ENCODE measurements at regions not wholly inside any gene's neighbourhood (a gene's known extent, or its start where the extent isn't known, plus 50 kb on each side); places are given as distances from the start of the nearest gene placed in this dataset.

- H3K36me3 ChIP-seq, result no peaks in the 10 kb centered on the region
- H4K20me1 ChIP-seq, result no peaks in the 10 kb centered on the region
- H3K27ac ChIP-seq, result no peak overlapping the region
- no peaks in the 10 kb centered on the region for H3K4me1 ChIP-seq
- no peak for TF ChIP-seq Cebpa-rat (IDR thresholded peaks at IDR 0.05)
- no peaks in the 10 kb centered on the region for H3K27me3 ChIP-seq
- H3K4me3 ChIP-seq, result no peak overlapping the region
- no peak overlapping the region for H3K4me2 ChIP-seq
- H3K9me3 ChIP-seq, result no peaks in the 10 kb centered on the region
- no peak overlapping the region for H3K9ac ChIP-seq
Observed at GRCh38 chr16:54424043-54424451, 137.5 kb upstream of the IRX3 start.

- H3K4me1 ChIP-seq, result no peaks in the 10 kb centered on the region
- no peaks in the 10 kb centered on the region for H3K36me3 ChIP-seq
- no peaks in the 10 kb centered on the region for H3K27me3 ChIP-seq
- no peak for TF ChIP-seq Cebpa-rat (IDR thresholded peaks at IDR 0.05)
- no peak overlapping the region for H3K4me3 ChIP-seq
- H4K20me1 ChIP-seq, result no peaks in the 10 kb centered on the region
- no peak overlapping the region for H3K9ac ChIP-seq
- no peaks in the 10 kb centered on the region for H3K9me3 ChIP-seq
- no peak overlapping the region for H3K27ac ChIP-seq
- no peak overlapping the region for H3K4me2 ChIP-seq
Observed at GRCh38 chr16:54422569-54422978, 136.0 kb upstream of the IRX3 start.

- Histone ChIP-seq H3K36me3 (no peaks in the 10 kb centered on the region), H3K9me3 (no peaks in the 10 kb centered on the region), H3K4me2 (no peak overlapping the region), H3K27me3 (no peaks in the 10 kb centered on the region), H3K9ac (no peak overlapping the region), H3K27ac (no peak overlapping the region), H3K4me3 (no peak overlapping the region), H3K4me1 (no peaks in the 10 kb centered on the region), H4K20me1 (no peaks in the 10 kb centered on the region)
- no peak for TF ChIP-seq Cebpa-rat (IDR thresholded peaks at IDR 0.05)
Observed at GRCh38 chr16:54422159-54422558, 135.6 kb upstream of the IRX3 start.

GRCh38 chr16:54421220-54421619 lies 134.6 kb upstream of the IRX3 start:
- no peaks in the 10 kb centered on the region for H3K36me3 ChIP-seq
- no peak overlapping the region for H3K9ac ChIP-seq
- no peaks in the 10 kb centered on the region for H4K20me1 ChIP-seq
- no peak overlapping the region for H3K4me3 ChIP-seq
- no peak overlapping the region for H3K4me2 ChIP-seq
- H3K27ac ChIP-seq, result no peak overlapping the region
- H3K27me3 ChIP-seq, result no peaks in the 10 kb centered on the region
- H3K9me3 ChIP-seq, result no peaks in the 10 kb centered on the region
- peaks cover 2% of the 10 kb centered on the region for H3K4me1 ChIP-seq
- no peak for TF ChIP-seq Cebpa-rat (IDR thresholded peaks at IDR 0.05)

GRCh38 chr16:54418903-54419302 lies 132.3 kb upstream of the IRX3 start:
- Histone ChIP-seq H3K9ac (no peak overlapping the region), H4K20me1 (no peaks in the 10 kb centered on the region), H3K27ac (no peak overlapping the region), H3K4me2 (no peak overlapping the region), H3K27me3 (no peaks in the 10 kb centered on the region), H3K4me3 (no peak overlapping the region), H3K9me3 (no peaks in the 10 kb centered on the region), H3K36me3 (no peaks in the 10 kb centered on the region), H3K4me1 (peaks cover 9% of the 10 kb centered on the region)
- no peak for TF ChIP-seq Cebpa-rat (IDR thresholded peaks at IDR 0.05)

- no peak overlapping the region for H3K27ac ChIP-seq
- H3K4me1 ChIP-seq, result peaks cover 10% of the 10 kb centered on the region
- no peaks in the 10 kb centered on the region for H3K36me3 ChIP-seq
- H3K9ac ChIP-seq, result no peak overlapping the region
- H4K20me1 ChIP-seq, result no peaks in the 10 kb centered on the region
- H3K27me3 ChIP-seq, result no peaks in the 10 kb centered on the region
- no peaks in the 10 kb centered on the region for H3K9me3 ChIP-seq
- no peak for TF ChIP-seq Cebpa-rat (IDR thresholded peaks at IDR 0.05)
- H3K4me3 ChIP-seq, result no peak overlapping the region
- no peak overlapping the region for H3K4me2 ChIP-seq
Observed at GRCh38 chr16:54417384-54417783, 130.8 kb upstream of the IRX3 start.

- TF ChIP-seq Cebpa-rat (IDR thresholded peaks at IDR 0.05), result no peak
- Histone ChIP-seq H3K36me3 (no peaks in the 10 kb centered on the region), H4K20me1 (no peaks in the 10 kb centered on the region), H3K4me3 (no peak overlapping the region), H3K9me3 (no peaks in the 10 kb centered on the region), H3K4me2 (no peak overlapping the region), H3K27ac (no peak overlapping the region), H3K9ac (no peak overlapping the region), H3K4me1 (peaks cover 26% of the 10 kb centered on the region), H3K27me3 (peaks cover 4% of the 10 kb centered on the region; the same call in 1 of the 2 replicates)
Observed at GRCh38 chr16:54414671-54415070, 128.1 kb upstream of the IRX3 start.

GRCh38 chr16:54412777-54413455 lies 126.3 kb upstream of the IRX3 start:
- no peak for TF ChIP-seq Cebpa-rat (IDR thresholded peaks at IDR 0.05)
- H3K9ac ChIP-seq, result no peak overlapping the region
- no peak overlapping the region for H3K4me2 ChIP-seq
- H3K4me3 ChIP-seq, result no peak overlapping the region
- peaks cover 26% of the 10 kb centered on the region for H3K4me1 ChIP-seq
- H3K36me3 ChIP-seq, result no peaks in the 10 kb centered on the region
- H4K20me1 ChIP-seq, result no peaks in the 10 kb centered on the region
- no peak overlapping the region for H3K27ac ChIP-seq
- no peaks in the 10 kb centered on the region for H3K9me3 ChIP-seq
- H3K27me3 ChIP-seq, result peaks cover 4% of the 10 kb centered on the region; the same call in 1 of the 2 replicates

- Histone ChIP-seq H4K20me1 (no peaks in the 10 kb centered on the region), H3K36me3 (no peaks in the 10 kb centered on the region), H3K9ac (no peak overlapping the region), H3K9me3 (no peaks in the 10 kb centered on the region), H3K4me2 (peak overlapping the region; percentile 80), H3K27me3 (peaks cover 4% of the 10 kb centered on the region; the same call in 1 of the 2 replicates), H3K4me3 (no peak overlapping the region), H3K4me1 (peaks cover 26% of the 10 kb centered on the region), H3K27ac (no peak overlapping the region)
- no peak for TF ChIP-seq Cebpa-rat (IDR thresholded peaks at IDR 0.05)
Observed at GRCh38 chr16:54412037-54412436, 125.5 kb upstream of the IRX3 start.

GRCh38 chr16:54411544-54411943 lies 125.0 kb upstream of the IRX3 start:
- no peaks in the 10 kb centered on the region for H3K9me3 ChIP-seq
- H3K4me2 ChIP-seq, result peak overlapping the region; percentile 80
- peaks cover 26% of the 10 kb centered on the region for H3K4me1 ChIP-seq
- H3K27me3 ChIP-seq, result peaks cover 4% of the 10 kb centered on the region; the same call in 1 of the 2 replicates
- no peak overlapping the region; the same call in 1 of the 2 replicates for H3K9ac ChIP-seq
- no peak overlapping the region for H3K4me3 ChIP-seq
- no peaks in the 10 kb centered on the region for H4K20me1 ChIP-seq
- no peak for TF ChIP-seq Cebpa-rat (IDR thresholded peaks at IDR 0.05)
- H3K27ac ChIP-seq, result no peak overlapping the region
- H3K36me3 ChIP-seq, result no peaks in the 10 kb centered on the region

All from BLaER1 (cell line).